ENCODE measurements at regions not wholly inside any gene's neighbourhood (a gene's known extent, or its start where the extent isn't known, plus 50 kb on each side); places are given as distances from the start of the nearest gene placed in this dataset.

DNA sequence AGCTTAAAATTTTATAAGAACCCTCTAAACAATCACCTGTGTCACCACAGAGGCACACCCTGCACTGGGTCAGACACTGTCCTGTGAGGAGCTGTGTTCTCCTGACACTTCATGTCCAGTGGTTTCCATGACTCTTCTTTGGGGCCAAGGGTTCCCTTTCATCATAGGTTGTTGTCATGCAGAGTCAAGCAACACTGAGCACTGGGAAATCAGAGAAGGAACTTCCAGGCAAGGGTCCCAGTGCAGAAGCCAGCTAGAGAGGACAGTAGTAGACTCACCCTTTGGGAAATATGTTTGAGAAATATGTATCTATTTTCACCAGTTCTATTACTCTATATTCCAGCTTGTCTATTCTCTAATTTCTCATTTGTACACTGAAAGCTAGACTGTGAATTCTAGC lies 56.4 kb upstream of the PRSS58 start:
- TF ChIP-seq CTCF (conservative IDR thresholded peaks at IDR 0.05) (no peak), ZFX (IDR thresholded peaks at IDR 0.05) (no peak)
